H1 (cell line): ENCODE measurements at regions not wholly inside any gene's neighbourhood (a gene's known extent, or its start where the extent isn't known, plus 50 kb on each side); places are given as distances from the start of the nearest gene placed in this dataset.

Source experiments
- CTCF ChIA-PET: fragments of 300-600 bp; sonication (Branson Sonifier 250); formaldehyde crosslinking; loops from one replicate; lab custom pipeline; 2021; ENCODE audit not compliant: partially characterized antibody; lab: Charles Lee
- POLR2A ChIA-PET: fragments of 300-600 bp; sonication (Branson Sonifier 250); formaldehyde crosslinking; loops from one replicate; lab custom pipeline; 2021; ENCODE audit warnings: inconsistent platforms; ENCODE audit not compliant: partially characterized antibody; lab: Charles Lee
- DNase-seq, 2 experiments: peaks; one replicate each; pipeline versions ENCODE4 v3.0.0 to v3.0.0-alpha.2; 2010 to 2022; ENCODE audit warnings: low spot score in 2 of 2, low read depth in 1 of 2, mixed read lengths in 1 of 2
- FAIRE-seq: peaks from 2 replicates; lab custom pipeline; 2011; peaks lifted over from hg19 to GRCh38; lab: Jason Lieb, UNC
- H2AFZ ChIP-seq: 2 replicates; pipeline ENCODE4 v1.8.1; 2012; ENCODE audit warnings: low read length, inconsistent platforms
- H2AK5ac ChIP-seq: 2 replicates; pipeline ENCODE4 v1.6.1; 2013; ENCODE audit warnings: low read depth, low read length
- H2BK120ac ChIP-seq: replicated peaks from 2 replicates; pipeline ENCODE3; 2013; ENCODE audit warnings: low read depth, low read length, inconsistent platforms
- H2BK12ac ChIP-seq: 2 replicates; pipeline ENCODE4 v1.6.1; 2013; ENCODE audit warnings: low read depth, low read length
- H2BK15ac ChIP-seq: 2 replicates; pipeline ENCODE4 v1.6.1; 2013; ENCODE audit warnings: low read length
- H2BK20ac ChIP-seq: 2 replicates; pipeline ENCODE4 v1.6.1; 2013; ENCODE audit warnings: low read length
- H2BK5ac ChIP-seq: 2 replicates; pipeline ENCODE4 v1.6.1; 2013; ENCODE audit warnings: low read depth, low read length
- H3K14ac ChIP-seq: 2 replicates; pipeline ENCODE4 v1.6.1; 2013; ENCODE audit warnings: inconsistent platforms; ENCODE audit not compliant: insufficient read length
- H3K18ac ChIP-seq: 2 replicates; pipeline ENCODE4 v1.6.1; 2013; ENCODE audit warnings: low read length; ENCODE audit errors: extremely low read depth
- H3K23ac ChIP-seq: 2 replicates; pipeline ENCODE4 v1.6.1; 2013; ENCODE audit warnings: inconsistent platforms; ENCODE audit not compliant: insufficient read length
- H3K23me2 ChIP-seq: 2 replicates; pipeline ENCODE4 v1.6.1; 2013; ENCODE audit warnings: low read depth, low read length
- H3K27ac ChIP-seq: 2 replicates; pipeline ENCODE4 v1.6.1; 2011; ENCODE audit warnings: low read depth, low read length, inconsistent platforms
- H3K27me3 ChIP-seq, 4 experiments: replicated peaks in 1 of 4; 1 replicate in 1 of 4; 2 replicates in 3 of 4; pipeline versions ENCODE4 v1.6.1 to v1.8.1; 2011 to 2013; ENCODE audit warnings: low read length in 3 of 4, mild to moderate bottlenecking in 3 of 4, inconsistent platforms in 2 of 4, mixed read lengths in 2 of 4, moderate library complexity in 1 of 4; ENCODE audit not compliant: control insufficient read depth in 3 of 4, insufficient read depth in 3 of 4; ENCODE audit errors: extremely low read depth in 1 of 4
- H3K36me3 ChIP-seq, 4 experiments: 2 replicates each; pipeline versions ENCODE4 v1.6.1 to v1.8.1; 2011 to 2013; ENCODE audit warnings: mild to moderate bottlenecking in 4 of 4, low read length in 3 of 4, moderate library complexity in 2 of 4, control low read depth in 1 of 4, inconsistent platforms in 1 of 4; ENCODE audit not compliant: insufficient read depth in 4 of 4, control insufficient read depth in 2 of 4
- H3K4ac ChIP-seq: replicated peaks from 2 replicates; pipeline ENCODE3; 2013; ENCODE audit warnings: low read length, low read depth, mixed read lengths, inconsistent platforms; ENCODE audit not compliant: insufficient read length
- H3K4me1 ChIP-seq, 4 experiments: replicated peaks in 1 of 4; 1 replicate in 1 of 4; 2 replicates in 3 of 4; pipeline versions ENCODE4 v1.6.1 to v1.8.1; 2011 to 2013; ENCODE audit warnings: low read length in 3 of 4, inconsistent platforms in 2 of 4, mixed read lengths in 1 of 4; ENCODE audit not compliant: insufficient read depth in 4 of 4, control insufficient read depth in 3 of 4
- H3K4me2 ChIP-seq, 2 experiments: 2 replicates each; pipeline versions ENCODE4 v1.6.1 to v1.8.1; 2011 to 2013; ENCODE audit warnings: low read depth in 2 of 2, low read length in 2 of 2, control low read depth in 1 of 2, inconsistent platforms in 1 of 2, mild to moderate bottlenecking in 1 of 2; ENCODE audit not compliant: insufficient read depth in 1 of 2
- H3K4me3 ChIP-seq, 4 experiments: fragments of 200-600, 300-600 bp in 1 of 4; sonication (generic), shearing (Covaris generic), sonication (Bioruptor Twin) in 1 of 4; 2 replicates each; pipeline versions ENCODE4 v1.5.1 to v1.8.1; 2011 to 2016; ENCODE audit warnings: low read length in 4 of 4, low read depth in 3 of 4, control low read depth in 2 of 4, inconsistent platforms in 2 of 4, mild to moderate bottlenecking in 2 of 4, mixed read lengths in 1 of 4, moderate library complexity in 1 of 4; ENCODE audit not compliant: insufficient read depth in 2 of 4; ENCODE audit errors: extremely low read depth in 1 of 4
- H3K56ac ChIP-seq: replicated peaks from 2 replicates; pipeline ENCODE3; 2013; ENCODE audit warnings: low read depth, mild to moderate bottlenecking, mixed read lengths, low read length, inconsistent platforms; ENCODE audit not compliant: insufficient read length
- H3K79me1 ChIP-seq: 2 replicates; pipeline ENCODE4 v1.6.1; 2013; ENCODE audit warnings: low read depth, low read length, control low read depth
- H3K79me2 ChIP-seq, 2 experiments: 2 replicates each; pipeline versions ENCODE4 v1.6.1 to v1.8.1; 2012 to 2013; ENCODE audit warnings: low read length in 2 of 2, mild to moderate bottlenecking in 2 of 2, inconsistent platforms in 1 of 2; ENCODE audit not compliant: insufficient read depth in 2 of 2, control insufficient read depth in 1 of 2
- H3K9ac ChIP-seq, 4 experiments: replicated peaks in 1 of 4; 1 replicate in 1 of 4; 2 replicates in 3 of 4; pipeline versions ENCODE4 v1.6.1 to v1.8.1; 2011 to 2013; ENCODE audit warnings: low read depth in 3 of 4, low read length in 3 of 4, control low read depth in 2 of 4, mild to moderate bottlenecking in 2 of 4, moderate library complexity in 2 of 4, inconsistent platforms in 1 of 4; ENCODE audit errors: extremely low read depth in 1 of 4
- H3K9me3 ChIP-seq, 2 experiments: 2 replicates each; pipeline versions ENCODE4 v1.6.1 to v1.8.1; 2012 to 2013; ENCODE audit warnings: mild to moderate bottlenecking in 2 of 2, moderate library complexity in 2 of 2, control low read depth in 1 of 2, inconsistent platforms in 1 of 2, low read depth in 1 of 2, low read length in 1 of 2, mixed read lengths in 1 of 2; ENCODE audit not compliant: insufficient read depth in 2 of 2
- H4K20me1 ChIP-seq, 2 experiments: replicated peaks in 1 of 2; 2 replicates each; pipeline versions ENCODE3 to v1.8.1; 2011 to 2013; ENCODE audit warnings: inconsistent platforms in 2 of 2, low read length in 2 of 2, mild to moderate bottlenecking in 1 of 2; ENCODE audit not compliant: insufficient read depth in 2 of 2, control insufficient read depth in 1 of 2
- H4K5ac ChIP-seq: 2 replicates; pipeline ENCODE4 v1.6.1; 2013; ENCODE audit warnings: low read length, low read depth, mixed read lengths, inconsistent platforms; ENCODE audit not compliant: insufficient read length
- H4K8ac ChIP-seq: 2 replicates; pipeline ENCODE4 v1.8.0; 2013; ENCODE audit warnings: mild to moderate bottlenecking, moderate library complexity, low read length, inconsistent platforms; ENCODE audit not compliant: insufficient read depth; ENCODE audit errors: extremely low read depth
- H4K91ac ChIP-seq: replicated peaks from 2 replicates; pipeline ENCODE3; 2013; ENCODE audit warnings: low read length, mixed read lengths, inconsistent platforms; ENCODE audit not compliant: insufficient read length
- CTBP2 ChIP-seq: IDR thresholded peaks from 2 replicates; pipeline ENCODE4 v1.7.0; 2011; ENCODE audit warnings: borderline replicate concordance, mild to moderate bottlenecking, moderate library complexity, mixed read lengths, low read length; ENCODE audit not compliant: insufficient read depth, insufficient read length
- RBBP5 ChIP-seq: IDR thresholded peaks from 2 replicates; pipeline ENCODE4 v1.7.1; 2012; ENCODE audit warnings: low read depth, mild to moderate bottlenecking, inconsistent platforms, low read length, moderate library complexity, borderline replicate concordance
- RXRA ChIP-seq: IDR thresholded peaks from 2 replicates; pipeline ENCODE4 v1.6.1; 2011; ENCODE audit warnings: low read depth, mild to moderate bottlenecking, low read length, moderate library complexity; ENCODE audit not compliant: insufficient read depth
- TCF12 ChIP-seq: IDR thresholded peaks from 2 replicates; pipeline ENCODE4 v1.6.1; 2011; ENCODE audit warnings: low read depth, mild to moderate bottlenecking, low read length
- WGBS, 2 experiments: shearing (Covaris generic) in 1 of 2; methylation state at CpG; one replicate each; pipeline versions ENCODE4 v1.1.6 to v1.1.7; 2013 to 2015; ENCODE audit warnings: low lambda C conversion rate in 2 of 2, mixed read lengths in 2 of 2, inconsistent platforms in 1 of 2, low coverage in 1 of 2, missing lambda C conversion rate in 1 of 2; ENCODE audit not compliant: insufficient replicate concordance in 2 of 2, insufficient coverage in 1 of 2, insufficient read length in 1 of 2; ENCODE audit errors: extremely low coverage in 1 of 2, missing lambda C conversion rate in 1 of 2; 5-methylcytosine and 5-hydroxymethylcytosine counted together

- Histone ChIP-seq H2BK5ac (no peak overlapping the region), H3K36me3 (no peaks in the 10 kb centered on the region), H2AFZ (no peak overlapping the region), H2BK12ac (no peak overlapping the region), H3K14ac (no peak overlapping the region), H3K4me3 (no peak overlapping the region), H2BK120ac (no peak overlapping the region), H2AK5ac (no peak overlapping the region), H4K8ac (no peak overlapping the region), H3K4me2 (no peak overlapping the region), H4K91ac (no peak overlapping the region), H3K9ac (no peak overlapping the region), H2BK15ac (no peak overlapping the region), H3K79me1 (no peaks in the 10 kb centered on the region), H2BK20ac (no peak overlapping the region), H3K27ac (no peak overlapping the region), H3K79me2 (no peaks in the 10 kb centered on the region), H3K23ac (no peak overlapping the region), H3K23me2 (no peaks in the 10 kb centered on the region), H4K20me1 (no peaks in the 10 kb centered on the region), H3K4ac (no peak overlapping the region), H4K5ac (no peak overlapping the region), H3K9me3 (no peaks in the 10 kb centered on the region; a peak in 1 of 4 replicates), H3K18ac (no peak overlapping the region), H3K4me1 (peaks cover 0 to 5% (median 2%) of the 10 kb centered on the region in 4 experiments; a peak in 2 of 7 replicates), H3K27me3 (no peaks in the 10 kb centered on the region; a peak in 1 of 7 replicates), H3K56ac (no peak overlapping the region)
- ChIA-PET CTCF (no interaction called here), POLR2A (no interaction called here)
- WGBS, 2 experiments: 83% methylated on average over 1 of the region's 1 CpG; no CpG with 5 or more reads in 1 of the 2 experiments
- FAIRE-seq: no peak
- no peak for DNase-seq
- TF ChIP-seq RXRA (no peak), RBBP5 (no peak), TCF12 (no peak), CTBP2 (no peak)
Measured at GRCh38 chr3:144104679-144105078, 133.1 kb downstream of the DIPK2A start.
